ENCODE measurements at regions not wholly inside any gene's neighbourhood (a gene's known extent, or its start where the extent isn't known, plus 50 kb on each side); places are given as distances from the start of the nearest gene placed in this dataset.

- H3K4me3 Mint-ChIP-seq: no peak overlapping the region
- no peak for DNase-seq (ENCODE audit: low spot score)
- no peak overlapping the region for H3K27ac Mint-ChIP-seq
- H3K9me3 Mint-ChIP-seq: peaks cover 4% of the 10 kb centered on the region
- H3K27me3 Mint-ChIP-seq (ENCODE audit: insufficient read depth): peaks cover 6% of the 10 kb centered on the region
- H3K4me1 Mint-ChIP-seq (ENCODE audit: low read depth): no peaks in the 10 kb centered on the region
- intact Hi-C loops (cut with micrococcal nuclease): no loop called here
- no peaks in the 10 kb centered on the region for H3K36me3 Mint-ChIP-seq (ENCODE audit: low read depth)
Measured at GRCh38 chr12:19688532-19688931, 249.2 kb downstream of the AEBP2 start.

- no peaks in the 10 kb centered on the region for H3K36me3 Mint-ChIP-seq (ENCODE audit: low read depth)
- intact Hi-C loops (cut with micrococcal nuclease): no loop called here
- no peak for DNase-seq (ENCODE audit: low spot score)
Measured at GRCh38 chr12:19689226-19689625, 249.9 kb downstream of the AEBP2 start.

GRCh38 chr12:19689801-19690472 lies 250.6 kb downstream of the AEBP2 start:
- DNase-seq (ENCODE audit: low spot score): no peak
- H3K36me3 Mint-ChIP-seq (ENCODE audit: low read depth): no peaks in the 10 kb centered on the region
- intact Hi-C loops (cut with micrococcal nuclease): no loop called here
- peaks cover 4% of the 10 kb centered on the region for H3K9me3 Mint-ChIP-seq
- peaks cover 7% of the 10 kb centered on the region for H3K4me1 Mint-ChIP-seq (ENCODE audit: low read depth)
- no peak overlapping the region for H3K4me3 Mint-ChIP-seq
- H3K27ac Mint-ChIP-seq: no peak overlapping the region
- peaks cover 2% of the 10 kb centered on the region for H3K27me3 Mint-ChIP-seq (ENCODE audit: insufficient read depth)

More at GRCh38 chr12:19689226-19689625, 249.9 kb downstream of the AEBP2 start:
- Mint-ChIP-seq H3K4me3 (no peak overlapping the region), H3K27ac (no peak overlapping the region), H3K27me3 (ENCODE audit: insufficient read depth) (peaks cover 6% of the 10 kb centered on the region), H3K4me1 (ENCODE audit: low read depth) (no peaks in the 10 kb centered on the region), H3K9me3 (peaks cover 4% of the 10 kb centered on the region)

- DNase-seq (ENCODE audit: low spot score): no peak
- Mint-ChIP-seq H3K27me3 (ENCODE audit: insufficient read depth) (no peaks in the 10 kb centered on the region), H3K27ac (no peak overlapping the region), H3K36me3 (ENCODE audit: low read depth) (no peaks in the 10 kb centered on the region), H3K9me3 (peaks cover 4% of the 10 kb centered on the region), H3K4me3 (no peak overlapping the region), H3K4me1 (ENCODE audit: low read depth) (peaks cover 18% of the 10 kb centered on the region)
- intact Hi-C loops (cut with micrococcal nuclease): no loop called here
Measured at GRCh38 chr12:19692091-19692490, 252.8 kb downstream of the AEBP2 start.

GRCh38 chr12:19692566-19692965 lies 253.3 kb downstream of the AEBP2 start:
- no peak overlapping the region for H3K27ac Mint-ChIP-seq
- intact Hi-C loops (cut with micrococcal nuclease): no loop called here
- no peak overlapping the region for H3K4me3 Mint-ChIP-seq
- H3K27me3 Mint-ChIP-seq (ENCODE audit: insufficient read depth): no peaks in the 10 kb centered on the region
- DNase-seq (ENCODE audit: low spot score): no peak
- H3K9me3 Mint-ChIP-seq: peaks cover 4% of the 10 kb centered on the region
- no peaks in the 10 kb centered on the region for H3K36me3 Mint-ChIP-seq (ENCODE audit: low read depth)
- peaks cover 18% of the 10 kb centered on the region for H3K4me1 Mint-ChIP-seq (ENCODE audit: low read depth)

GRCh38 chr12:19694627-19695026 lies 255.3 kb downstream of the AEBP2 start:
- no peak for DNase-seq (ENCODE audit: low spot score)
- peaks cover 18% of the 10 kb centered on the region for H3K4me1 Mint-ChIP-seq (ENCODE audit: low read depth)
- intact Hi-C loops (cut with micrococcal nuclease): loop anchor here (2.0 kb wide), 1 partner anchor 16 kb away; no protein-coding TSS in a partner anchor
- no peak overlapping the region for H3K4me3 Mint-ChIP-seq
- no peaks in the 10 kb centered on the region for H3K27me3 Mint-ChIP-seq (ENCODE audit: insufficient read depth)
- H3K9me3 Mint-ChIP-seq: peaks cover 4% of the 10 kb centered on the region
- H3K27ac Mint-ChIP-seq: peak overlapping the region; percentile 28
- no peaks in the 10 kb centered on the region for H3K36me3 Mint-ChIP-seq (ENCODE audit: low read depth)

- no peak overlapping the region for H3K27ac Mint-ChIP-seq
- H3K36me3 Mint-ChIP-seq (ENCODE audit: low read depth): no peaks in the 10 kb centered on the region
- intact Hi-C loops (cut with micrococcal nuclease): loop anchor here (2.0 kb wide), 1 partner anchor 17 kb away; no protein-coding TSS in a partner anchor
- H3K4me3 Mint-ChIP-seq: no peak overlapping the region
- H3K27me3 Mint-ChIP-seq (ENCODE audit: insufficient read depth): no peaks in the 10 kb centered on the region
- DNase-seq (ENCODE audit: low spot score): no peak
- peaks cover 18% of the 10 kb centered on the region for H3K4me1 Mint-ChIP-seq (ENCODE audit: low read depth)
- H3K9me3 Mint-ChIP-seq: peaks cover 4% of the 10 kb centered on the region
Measured at GRCh38 chr12:19695244-19696098, 256.2 kb downstream of the AEBP2 start.

GRCh38 chr12:19700969-19701368 lies 261.7 kb downstream of the AEBP2 start:
- DNase-seq (ENCODE audit: low spot score): no peak
- H3K4me3 Mint-ChIP-seq: no peak overlapping the region
- intact Hi-C loops (cut with micrococcal nuclease): no loop called here
- peaks cover 1% of the 10 kb centered on the region for H3K4me1 Mint-ChIP-seq (ENCODE audit: low read depth)
- H3K36me3 Mint-ChIP-seq (ENCODE audit: low read depth): no peaks in the 10 kb centered on the region
- H3K27ac Mint-ChIP-seq: no peak overlapping the region
- peaks cover 32% of the 10 kb centered on the region for H3K9me3 Mint-ChIP-seq
- peaks cover 3% of the 10 kb centered on the region for H3K27me3 Mint-ChIP-seq (ENCODE audit: insufficient read depth)

- Mint-ChIP-seq H3K27me3 (ENCODE audit: insufficient read depth) (peaks cover 3% of the 10 kb centered on the region), H3K9me3 (peaks cover 44% of the 10 kb centered on the region)
Measured at GRCh38 chr12:19704966-19705365, 265.7 kb downstream of the AEBP2 start.

GRCh38 chr12:19706936-19707335 lies 267.6 kb downstream of the AEBP2 start:
- no peak overlapping the region for H3K4me3 Mint-ChIP-seq
- no peak for DNase-seq (ENCODE audit: low spot score)
- intact Hi-C loops (cut with micrococcal nuclease): no loop called here
- no peaks in the 10 kb centered on the region for H3K4me1 Mint-ChIP-seq (ENCODE audit: low read depth)
- no peak overlapping the region for H3K27ac Mint-ChIP-seq
- H3K9me3 Mint-ChIP-seq: peaks cover 50% of the 10 kb centered on the region
- H3K27me3 Mint-ChIP-seq (ENCODE audit: insufficient read depth): peaks cover 3% of the 10 kb centered on the region
- H3K36me3 Mint-ChIP-seq (ENCODE audit: low read depth): no peaks in the 10 kb centered on the region

More at GRCh38 chr12:19704966-19705365, 265.7 kb downstream of the AEBP2 start:
- Mint-ChIP-seq H3K4me3 (no peak overlapping the region), H3K36me3 (ENCODE audit: low read depth) (no peaks in the 10 kb centered on the region), H3K27ac (no peak overlapping the region), H3K4me1 (ENCODE audit: low read depth) (no peaks in the 10 kb centered on the region)
- intact Hi-C loops (cut with micrococcal nuclease): no loop called here
- no peak for DNase-seq (ENCODE audit: low spot score)

- peaks cover 44% of the 10 kb centered on the region for H3K9me3 Mint-ChIP-seq
- H3K4me1 Mint-ChIP-seq (ENCODE audit: low read depth): no peaks in the 10 kb centered on the region
- intact Hi-C loops (cut with micrococcal nuclease): no loop called here
- no peak for DNase-seq (ENCODE audit: low spot score)
- peaks cover 3% of the 10 kb centered on the region for H3K27me3 Mint-ChIP-seq (ENCODE audit: insufficient read depth)
- no peak overlapping the region for H3K27ac Mint-ChIP-seq
- no peak overlapping the region for H3K4me3 Mint-ChIP-seq
- H3K36me3 Mint-ChIP-seq (ENCODE audit: low read depth): no peaks in the 10 kb centered on the region
Measured at GRCh38 chr12:19707948-19708409, 268.7 kb downstream of the AEBP2 start.

GRCh38 chr12:19709889-19710288 lies 270.6 kb downstream of the AEBP2 start:
- H3K4me3 Mint-ChIP-seq: no peak overlapping the region
- no peak overlapping the region for H3K27ac Mint-ChIP-seq
- intact Hi-C loops (cut with micrococcal nuclease): no loop called here
- H3K27me3 Mint-ChIP-seq (ENCODE audit: insufficient read depth): no peaks in the 10 kb centered on the region
- peaks cover 33% of the 10 kb centered on the region for H3K9me3 Mint-ChIP-seq
- no peaks in the 10 kb centered on the region for H3K4me1 Mint-ChIP-seq (ENCODE audit: low read depth)
- no peak for DNase-seq (ENCODE audit: low spot score)
- no peaks in the 10 kb centered on the region for H3K36me3 Mint-ChIP-seq (ENCODE audit: low read depth)
